Lower lobe of right lung (tissue), 2 donors: ENCODE measurements at regions not wholly inside any gene's neighbourhood (a gene's known extent, or its start where the extent isn't known, plus 50 kb on each side); places are given as distances from the start of the nearest gene placed in this dataset.

Experiments
- ATAC-seq, 2 donors: fragments of 200-7000 bp; cut with Tn5 transposase; one replicate each; pipeline ENCODE4 v1.9.1; 2020 to 2022; ENCODE audit warnings: mild to moderate bottlenecking in 2 of 2, moderate library complexity in 2 of 2
- DNase-seq: peaks from one replicate; pipeline ENCODE4 v3.0.0-alpha.2; 2020
- H3K27ac ChIP-seq: fragments of 200-600 bp; one replicate; pipeline ENCODE4 v1.8.0; 2022
- H3K27me3 ChIP-seq: fragments of 200-600 bp; one replicate; pipeline ENCODE4 v1.8.0; 2022; ENCODE audit warnings: low read depth
- H3K36me3 ChIP-seq: fragments of 200-600 bp; one replicate; pipeline ENCODE4 v1.8.0; 2022; ENCODE audit warnings: mild to moderate bottlenecking
- H3K4me1 ChIP-seq: fragments of 200-600 bp; one replicate; pipeline ENCODE4 v1.8.0; 2022
- H3K4me3 ChIP-seq: fragments of 200-600 bp; one replicate; pipeline ENCODE4 v1.8.0; 2022; ENCODE audit warnings: mild to moderate bottlenecking
- H3K9me3 ChIP-seq: fragments of 200-600 bp; one replicate; pipeline ENCODE4 v1.8.0; 2022
- CTCF ChIP-seq: fragments of 200-600 bp; IDR thresholded peaks from one replicate; pipeline ENCODE4 v1.8.0; 2022; ENCODE audit warnings: antibody characterized with exemption, mild to moderate bottlenecking
- intact Hi-C: fragments of 100-400 bp; cut with DNase I; formaldehyde crosslinking; loops from one replicate; pipeline ENCODE4 v1.11.0; 2022
- donor health status: DM: no; HTN: yes; CAD: no; lungs with severe emphysema.

- Histone ChIP-seq H3K27me3 (no peaks in the 10 kb centered on the region), H3K36me3 (no peaks in the 10 kb centered on the region), H3K4me1 (no peaks in the 10 kb centered on the region), H3K4me3 (no peak overlapping the region), H3K9me3 (no peaks in the 10 kb centered on the region), H3K27ac (no peak overlapping the region)
- TF ChIP-seq CTCF = no peak
- intact Hi-C loops = no loop called here
- DNase-seq = no peak
- ATAC-seq = no peak
Measured at GRCh38 chr3:104108522-104108921, 1258.2 kb upstream of the ALCAM start.

DNA sequence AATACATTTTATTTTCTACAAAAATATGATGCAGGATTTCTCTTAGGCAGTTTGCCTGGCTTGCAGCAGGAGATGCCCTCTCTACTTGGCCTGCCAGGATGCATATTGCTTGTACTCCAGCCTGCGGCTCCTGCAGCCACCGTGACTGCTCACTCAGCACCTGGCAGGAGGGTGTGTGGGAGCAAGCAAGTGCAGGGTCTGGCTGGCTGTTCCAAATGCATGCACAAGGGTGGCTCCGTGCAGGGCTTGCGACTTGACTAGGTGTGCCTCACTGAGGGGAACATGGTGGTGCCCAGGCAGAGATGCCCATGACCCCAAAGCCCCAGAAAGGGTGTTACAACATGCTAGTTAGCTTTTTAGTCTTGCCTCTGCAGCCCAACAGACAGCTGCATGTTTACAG is 1240.2 kb upstream of the ALCAM start:
- Histone ChIP-seq H3K4me3 (no peak overlapping the region), H3K27ac (no peak overlapping the region), H3K36me3 (no peaks in the 10 kb centered on the region), H3K4me1 (no peaks in the 10 kb centered on the region), H3K27me3 (no peaks in the 10 kb centered on the region), H3K9me3 (peaks cover 14% of the 10 kb centered on the region)
- TF ChIP-seq CTCF = no peak
- ATAC-seq (no peak), DNase-seq (no peak)
- intact Hi-C loops = no loop called here

DNA sequence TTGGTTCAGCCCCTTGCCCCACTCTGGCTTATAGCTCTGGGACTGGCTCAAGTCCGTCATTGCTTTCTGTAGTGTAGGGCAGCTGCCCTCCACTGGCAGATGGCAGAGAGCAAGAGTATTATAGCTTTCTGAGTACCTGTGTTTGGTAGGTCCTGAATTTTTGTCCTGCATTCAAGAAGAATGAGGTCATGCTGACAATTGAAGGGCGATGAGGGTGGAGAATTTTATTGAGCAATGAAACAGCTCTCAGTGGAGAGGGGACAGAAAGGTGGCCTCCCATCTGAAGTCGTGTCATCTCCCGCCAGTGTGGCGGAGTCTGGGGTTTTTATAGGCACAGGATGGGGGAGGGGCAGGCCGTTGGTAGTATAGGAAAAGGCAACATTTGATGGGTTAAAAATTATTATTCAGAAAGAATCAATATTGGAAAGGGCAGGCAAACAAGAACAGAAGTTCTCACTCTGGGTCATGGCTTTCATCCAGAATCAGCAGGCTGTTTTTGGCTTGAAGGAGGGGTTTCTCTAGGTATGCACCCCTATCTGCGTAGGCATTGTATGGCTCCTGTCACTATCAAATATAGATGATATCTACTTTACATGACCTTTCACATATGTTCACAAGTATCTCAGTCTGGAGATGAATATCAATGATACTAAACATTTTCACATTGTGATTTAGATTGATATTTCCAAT is 1239.7 kb upstream of the ALCAM start:
- H3K4me3 ChIP-seq = no peak overlapping the region
- no peaks in the 10 kb centered on the region for H3K36me3 ChIP-seq
- no peaks in the 10 kb centered on the region for H3K4me1 ChIP-seq
- peaks cover 14% of the 10 kb centered on the region for H3K9me3 ChIP-seq
- no peaks in the 10 kb centered on the region for H3K27me3 ChIP-seq
- TF ChIP-seq CTCF = no peak
- intact Hi-C loops = no loop called here
- ATAC-seq (no peak), DNase-seq (no peak)
- H3K27ac ChIP-seq = no peak overlapping the region

- no peaks in the 10 kb centered on the region for H3K27me3 ChIP-seq
- no peak overlapping the region for H3K27ac ChIP-seq
- H3K4me3 ChIP-seq = no peak overlapping the region
- no peak for TF ChIP-seq CTCF
- intact Hi-C loops = no loop called here
- ATAC-seq = no peak
- peaks cover 14% of the 10 kb centered on the region for H3K9me3 ChIP-seq
- no peak for DNase-seq
- no peaks in the 10 kb centered on the region for H3K4me1 ChIP-seq
- H3K36me3 ChIP-seq = no peaks in the 10 kb centered on the region
Measured at GRCh38 chr3:104127830-104128229, 1238.9 kb upstream of the ALCAM start.

GRCh38 chr3:104132566-104133403 is 1233.9 kb upstream of the ALCAM start:
- Histone ChIP-seq H3K4me3 (no peak overlapping the region), H3K27ac (no peak overlapping the region), H3K27me3 (no peaks in the 10 kb centered on the region), H3K4me1 (no peaks in the 10 kb centered on the region), H3K9me3 (peaks cover 14% of the 10 kb centered on the region), H3K36me3 (no peaks in the 10 kb centered on the region)
- no peak for DNase-seq
- TF ChIP-seq CTCF = no peak
- intact Hi-C loops = no loop called here
- ATAC-seq = no peak
